Activated CD8-positive, alpha-beta memory T cell treated with anti-CD3 and anti-CD28 coated beads for 1 hour (primary cell): ENCODE measurements at regions not wholly inside any gene's neighbourhood (a gene's known extent, or its start where the extent isn't known, plus 50 kb on each side); places are given as distances from the start of the nearest gene placed in this dataset.
"Not testable (repeated sequence)": the region's sequence is repeated elsewhere in the genome, so short reads cannot be mapped to it uniquely, and the experiment has no call there.

Experiments
- DNase-seq, 2 donors: peaks; one replicate each; pipeline ENCODE4 v3.0.0-alpha.2; 2020; ENCODE audit warnings: low read depth in 1 of 2; ENCODE audit errors: extremely low read depth in 1 of 2

GRCh38 chr5:99081711-99082110, 152.9 kb upstream of the CHD1 start:
- no peak for DNase-seq

DNA sequence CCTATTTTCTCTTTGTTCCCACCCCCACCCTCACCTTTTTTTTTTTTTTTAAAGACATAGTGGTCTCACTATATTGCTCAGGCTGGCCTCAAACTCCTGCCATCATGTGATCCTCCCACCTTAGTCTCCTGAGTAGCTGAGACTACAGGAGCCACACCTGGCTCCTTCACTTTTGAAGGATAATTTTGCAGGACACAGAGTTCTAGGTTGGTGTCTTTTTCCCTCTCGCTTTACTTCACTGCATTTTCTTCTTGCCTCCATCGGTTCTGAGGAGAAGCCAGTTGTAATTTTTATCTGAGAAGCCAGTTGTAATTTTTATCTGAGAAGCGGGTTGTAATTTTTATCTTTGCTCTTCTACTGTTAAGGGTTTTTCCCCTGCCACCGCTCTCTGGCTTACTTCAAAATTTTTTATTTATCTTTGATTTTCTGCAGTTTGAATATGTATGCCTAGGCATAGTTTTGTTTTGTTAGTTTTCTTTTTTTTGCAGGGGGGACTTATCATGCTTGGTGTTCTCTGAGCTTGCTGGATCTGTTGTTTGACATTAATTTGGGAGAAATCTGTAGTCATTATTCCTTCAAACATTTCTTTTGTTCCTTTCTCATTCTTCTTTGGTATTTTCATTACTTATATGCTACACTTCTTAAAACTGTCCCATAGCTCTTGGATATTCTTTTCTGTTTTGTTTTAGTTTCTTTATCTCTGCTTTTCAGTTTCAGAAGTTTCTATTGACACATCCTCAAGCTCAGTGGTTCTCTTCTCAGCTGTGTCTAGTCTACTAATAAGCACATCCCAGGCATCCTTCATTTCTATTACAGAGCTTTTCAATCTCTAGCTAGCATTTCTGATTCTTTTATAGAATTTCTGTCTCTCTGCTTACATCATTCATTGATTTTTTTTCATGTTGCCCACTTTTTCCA, 148.2 kb upstream of the CHD1 start:
- DNase-seq = no peak

GRCh38 chr5:99072846-99073245, 144.0 kb upstream of the CHD1 start:
- DNase-seq = no peak

GRCh38 chr5:99070822-99071221, 142.0 kb upstream of the CHD1 start:
- no peak for DNase-seq

- no peak for DNase-seq
These were observed 141.6 kb upstream of the CHD1 start for GRCh38 chr5:99070362-99070761.

GRCh38 chr5:99068944-99069650, 140.3 kb upstream of the CHD1 start:
- no peak for DNase-seq

DNA sequence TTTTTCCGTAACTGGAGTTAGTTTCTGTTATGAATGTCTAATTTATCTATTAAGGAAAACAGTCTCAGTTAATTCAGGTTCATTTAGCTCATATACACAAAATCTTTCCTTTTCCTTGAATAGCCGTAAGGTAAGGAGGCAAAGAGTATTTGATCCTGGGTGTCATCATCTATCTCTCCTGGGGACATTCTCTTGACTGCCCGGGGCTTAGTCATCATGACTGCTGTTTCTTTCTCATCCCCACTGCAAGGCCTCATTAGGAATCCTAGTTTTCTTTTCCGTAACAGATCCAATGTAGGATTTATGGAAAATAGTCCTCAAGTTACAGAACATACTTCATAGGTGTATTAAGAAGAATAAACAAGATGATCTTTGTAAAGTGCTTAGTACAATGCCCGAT, 134.9 kb upstream of the CHD1 start:
- no peak for DNase-seq

- DNase-seq = no peak
These were observed 132.9 kb upstream of the CHD1 start for GRCh38 chr5:99061711-99062110.

GRCh38 chr5:99061299-99061698, 132.5 kb upstream of the CHD1 start:
- DNase-seq = no peak

DNA sequence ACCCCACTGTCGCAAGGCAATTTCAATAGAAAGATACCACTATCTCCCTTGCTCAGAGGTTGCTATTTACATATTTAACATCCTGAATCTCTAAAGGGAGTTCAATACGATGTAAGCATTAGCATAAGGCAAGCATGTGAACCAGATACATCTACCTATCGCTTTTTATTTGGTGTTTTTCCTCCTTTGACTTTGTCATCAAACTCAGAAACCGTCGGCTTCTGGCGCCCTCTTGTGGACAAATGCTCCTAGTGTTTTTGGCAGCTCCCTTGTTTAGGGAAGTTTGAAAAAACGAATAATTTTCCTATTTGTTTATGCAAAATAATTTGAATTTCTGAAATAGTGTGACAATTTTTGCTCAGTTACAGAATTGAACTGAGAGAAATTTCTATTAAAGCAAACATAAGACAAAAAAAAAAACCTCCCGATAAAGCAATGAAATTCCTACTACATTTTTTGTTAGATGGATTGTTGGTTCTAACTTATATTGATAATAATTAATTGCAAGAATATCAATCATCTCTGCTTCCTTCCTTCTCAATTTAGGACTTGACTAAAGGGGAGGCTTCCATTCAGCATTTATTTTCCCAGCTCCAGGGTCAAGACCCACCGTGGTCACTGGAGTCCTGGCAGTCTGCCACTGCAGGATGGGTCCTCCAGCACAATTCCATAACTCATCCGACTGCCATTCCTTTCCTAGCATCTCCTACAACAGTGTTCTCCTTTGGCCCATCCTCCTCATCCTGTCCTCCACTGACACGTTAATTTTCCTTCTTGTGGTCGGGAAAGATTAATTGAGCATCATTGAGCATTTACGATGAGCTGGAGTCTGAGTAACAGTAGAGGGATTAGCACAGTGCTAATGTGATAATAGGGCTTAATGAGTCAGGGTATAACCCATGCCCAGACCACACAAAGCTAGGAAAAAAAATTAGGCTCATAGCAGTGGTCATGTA, 131.8 kb upstream of the CHD1 start:
- DNase-seq = peak; percentile 73 to 79

GRCh38 chr5:99059685-99060084, 130.9 kb upstream of the CHD1 start:
- DNase-seq = no peak

DNA sequence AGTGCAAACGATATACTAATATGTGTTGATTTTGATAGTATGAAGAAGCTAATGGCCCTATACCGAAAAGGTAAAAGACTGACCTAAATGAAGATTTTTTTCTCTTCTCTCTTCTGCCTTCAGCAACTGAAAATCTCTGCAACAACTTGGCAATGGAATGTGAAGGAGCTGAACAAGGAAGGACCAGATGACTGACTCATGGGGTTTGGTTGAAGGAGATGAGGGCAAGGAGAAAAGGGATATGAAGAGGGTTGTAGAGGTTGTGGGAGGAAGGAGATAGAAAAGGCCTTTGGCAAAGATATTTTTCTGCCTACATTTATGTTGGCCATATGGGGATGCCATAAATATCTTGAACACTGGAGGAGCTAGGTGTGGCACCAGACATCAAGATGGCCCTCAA, 129.7 kb upstream of the CHD1 start:
- no peak for DNase-seq

GRCh38 chr5:99054972-99055371, 126.2 kb upstream of the CHD1 start:
- no peak for DNase-seq

DNA sequence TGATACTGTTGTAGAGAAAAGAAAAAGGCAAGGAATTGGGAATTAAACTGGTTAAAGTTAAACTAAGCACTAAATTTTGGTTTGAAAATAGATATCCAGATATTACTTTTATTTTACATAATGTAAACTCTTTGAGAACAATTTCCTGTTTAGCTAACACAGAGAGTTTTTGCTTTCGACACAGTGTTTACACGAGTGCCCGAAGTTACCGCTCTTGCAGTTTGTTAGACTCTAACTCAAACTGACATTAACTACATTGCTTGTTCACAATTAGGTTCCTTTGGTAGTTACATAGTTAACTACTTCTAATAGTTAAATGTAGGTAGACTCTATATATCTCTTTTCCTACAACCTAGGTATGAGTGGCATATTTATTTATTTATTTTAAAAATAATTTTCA, 117.1 kb upstream of the CHD1 start:
- DNase-seq = no peak

GRCh38 chr5:99043257-99043656, 114.5 kb upstream of the CHD1 start:
- not testable (repeated sequence) for DNase-seq

DNA sequence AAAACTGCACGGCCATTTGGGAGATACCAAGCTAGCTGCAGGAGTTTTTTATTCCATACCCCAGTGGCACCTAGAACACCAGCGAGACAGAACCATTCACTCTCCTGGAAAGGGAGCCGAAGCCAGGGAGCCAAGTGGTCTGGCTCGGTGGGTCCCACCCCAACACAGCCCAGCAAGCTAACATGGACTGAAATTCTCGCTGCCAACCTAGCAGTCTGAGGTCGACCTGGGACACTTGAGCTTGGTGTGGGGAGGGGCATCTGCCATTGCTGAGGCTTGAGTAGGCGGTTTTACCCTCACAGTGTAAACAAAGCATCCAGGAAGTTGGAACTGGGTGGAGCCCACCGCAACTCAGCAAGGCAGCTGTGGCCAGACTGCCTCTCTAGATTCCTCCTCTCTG, 108.9 kb upstream of the CHD1 start:
- peak; percentile 8 to 39 for DNase-seq

DNA sequence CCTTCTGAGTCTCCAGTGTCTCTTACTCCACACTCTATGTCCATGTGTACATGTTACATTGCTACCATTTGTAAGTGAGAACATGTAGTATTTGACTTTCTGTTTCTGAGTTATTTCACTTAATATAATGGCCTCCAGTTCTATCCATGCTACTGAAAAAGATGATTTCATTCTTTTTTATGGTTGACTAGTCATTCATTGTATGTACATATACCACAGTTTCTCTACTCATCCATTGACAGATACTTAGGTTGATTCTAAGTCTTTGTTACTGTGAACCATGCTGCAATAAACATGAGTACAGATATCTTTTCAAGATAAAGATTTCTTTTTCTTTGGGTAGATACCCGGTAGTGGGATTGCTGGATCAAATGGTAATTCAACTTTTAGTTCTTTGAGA, 107.1 kb upstream of the CHD1 start:
- no peak for DNase-seq

- no peak for DNase-seq
These were observed 105.5 kb upstream of the CHD1 start for GRCh38 chr5:99034336-99034735.

- no peak for DNase-seq
These were observed 104.5 kb upstream of the CHD1 start for GRCh38 chr5:99033014-99033900.
